ENCODE measurements at regions not wholly inside any gene's neighbourhood (a gene's known extent, or its start where the extent isn't known, plus 50 kb on each side); places are given as distances from the start of the nearest gene placed in this dataset.
"Not testable (repeated sequence)": the region's sequence is repeated elsewhere in the genome, so short reads cannot be mapped to it uniquely, and the experiment has no call there.

GRCh38 chr5:101678481-101679193, 617.4 kb downstream of the SLCO4C1 start:
- DNase-seq (ENCODE audit: low spot score) (peak; percentile 78), ATAC-seq (peak; percentile 67)
- intact Hi-C loops (cut with DNase I) = no loop called here

DNA sequence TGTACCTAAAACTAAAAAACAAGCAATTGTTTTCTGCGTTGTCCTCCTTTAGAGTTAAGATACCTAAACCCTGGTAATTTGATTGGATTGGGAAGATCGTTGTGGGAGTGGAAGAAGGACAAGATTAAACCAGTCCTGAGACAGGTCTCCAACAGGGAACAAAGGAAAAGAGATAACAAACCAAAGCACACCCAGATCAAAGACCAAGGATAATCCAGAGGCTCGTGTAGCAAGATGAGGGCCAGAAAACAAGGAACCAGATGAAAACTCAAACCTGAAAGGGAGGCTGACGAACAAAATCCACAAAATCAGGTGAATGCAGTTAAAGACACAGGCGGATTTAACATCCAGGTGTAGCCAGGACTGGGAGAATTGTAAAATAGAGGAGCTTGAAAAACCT, 618.1 kb downstream of the SLCO4C1 start:
- ATAC-seq = no peak
- intact Hi-C loops (cut with DNase I) = no loop called here
- no peak for DNase-seq (ENCODE audit: low spot score)

GRCh38 chr5:101676646-101677045, 619.4 kb downstream of the SLCO4C1 start:
- ATAC-seq = no peak
- intact Hi-C loops (cut with DNase I) = no loop called here
- no peak for DNase-seq (ENCODE audit: low spot score)

DNA sequence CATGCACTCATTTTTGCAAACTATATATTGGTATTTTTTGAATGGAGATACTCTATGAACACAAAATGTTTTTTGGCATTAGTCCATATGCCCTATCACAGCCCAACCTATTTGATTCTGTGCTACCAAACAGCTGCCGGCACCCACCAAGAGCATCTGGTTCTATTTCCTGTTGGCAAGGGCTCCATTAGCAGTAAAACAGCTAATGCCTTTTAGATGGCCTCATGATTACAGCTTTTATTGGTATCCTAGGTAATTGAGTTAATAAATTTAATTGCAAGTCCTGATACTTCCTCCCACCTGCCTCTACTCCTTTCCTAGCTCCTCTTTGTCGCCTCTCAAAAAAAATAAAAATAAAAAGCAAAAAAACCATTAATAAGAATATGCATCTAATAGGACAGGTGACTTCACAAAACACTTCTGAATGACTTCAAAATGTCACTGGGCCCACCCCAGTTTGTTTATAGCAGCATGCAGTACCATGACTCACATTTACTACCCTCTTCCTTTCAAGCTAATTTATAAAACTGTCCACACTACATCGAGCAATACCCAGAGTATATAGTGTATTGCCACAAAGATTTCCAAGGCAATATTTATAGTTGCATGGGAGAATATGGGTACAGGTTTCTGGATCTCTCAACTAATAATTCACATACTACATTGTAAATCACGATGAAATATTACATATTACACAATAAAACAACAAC, 620.4 kb downstream of the SLCO4C1 start:
- intact Hi-C loops (cut with DNase I) = no loop called here
- no peak for ATAC-seq
- no peak for DNase-seq (ENCODE audit: low spot score)

GRCh38 chr5:101673120-101673519, 623.0 kb downstream of the SLCO4C1 start:
- intact Hi-C loops (cut with DNase I) = no loop called here
- ATAC-seq (no peak), DNase-seq (ENCODE audit: low spot score) (no peak)

- DNase-seq (ENCODE audit: low spot score) (no peak), ATAC-seq (no peak)
- intact Hi-C loops (cut with DNase I) = no loop called here
Measured at GRCh38 chr5:101664071-101664791, 631.9 kb downstream of the SLCO4C1 start.

GRCh38 chr5:101663543-101663942, 632.5 kb downstream of the SLCO4C1 start:
- DNase-seq (ENCODE audit: low spot score) = no peak
- intact Hi-C loops (cut with DNase I) = no loop called here
- no peak for ATAC-seq

DNA sequence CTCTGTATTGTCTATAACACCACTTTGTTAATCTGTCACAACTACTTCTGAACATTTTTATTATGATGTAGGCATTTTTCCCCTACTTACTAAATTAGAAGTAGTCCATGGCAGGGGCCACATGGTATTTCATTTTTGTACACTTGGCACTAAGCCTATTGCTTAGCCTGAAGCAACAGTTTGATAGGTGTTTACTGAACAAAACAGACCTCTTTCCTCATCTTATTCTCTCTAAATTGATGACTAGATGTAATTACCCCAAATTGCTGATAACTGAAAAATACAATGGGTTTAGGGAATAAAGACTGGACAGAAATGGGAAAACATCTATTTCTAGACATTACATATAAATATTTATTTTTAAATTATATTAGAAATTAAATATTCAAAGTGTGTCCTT, 633.8 kb downstream of the SLCO4C1 start:
- ATAC-seq (no peak), DNase-seq (ENCODE audit: low spot score) (no peak)
- intact Hi-C loops (cut with DNase I) = no loop called here

- ATAC-seq (no peak), DNase-seq (ENCODE audit: low spot score) (no peak)
- intact Hi-C loops (cut with DNase I) = no loop called here
Measured at GRCh38 chr5:101658433-101658832, 637.7 kb downstream of the SLCO4C1 start.

DNA sequence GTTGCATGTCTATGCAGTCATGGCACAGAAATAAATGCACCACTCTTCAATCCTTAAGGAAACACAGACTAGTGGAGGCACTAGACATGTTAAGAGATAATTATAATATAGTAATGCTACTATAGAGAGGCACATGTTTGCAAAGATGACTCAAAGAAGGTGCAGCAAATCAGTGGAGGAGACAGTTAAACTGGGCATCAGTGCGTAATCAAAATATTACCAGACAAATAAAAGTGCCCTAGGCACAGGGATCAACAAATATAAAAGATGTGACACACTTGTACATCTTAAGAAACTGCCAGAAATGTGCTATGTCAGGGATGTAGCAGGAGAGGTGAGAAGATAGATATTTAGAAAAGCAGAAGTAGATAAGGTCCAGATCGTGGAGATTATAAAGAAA, 642.1 kb downstream of the SLCO4C1 start:
- intact Hi-C loops (cut with DNase I) = no loop called here
- DNase-seq (ENCODE audit: low spot score) (no peak), ATAC-seq (no peak)

DNA sequence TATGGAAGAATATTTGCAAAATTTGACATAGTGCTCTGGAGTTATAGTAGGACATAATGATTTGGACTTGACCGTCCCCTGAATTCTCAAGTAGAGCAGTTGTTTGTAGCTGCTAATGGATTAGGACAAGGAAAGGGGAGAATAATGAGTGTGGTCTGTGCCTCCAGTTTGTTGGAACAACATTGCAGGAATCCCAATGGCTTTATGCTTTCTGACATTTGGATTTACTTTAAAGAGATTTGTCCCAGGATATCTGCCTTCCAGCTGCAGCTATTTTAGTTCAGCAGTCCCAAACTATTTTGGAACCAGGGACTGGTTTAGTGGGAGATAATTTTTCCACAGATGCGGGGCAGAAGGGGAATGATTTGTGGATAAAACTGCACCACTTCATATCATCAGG, 648.2 kb downstream of the SLCO4C1 start:
- ATAC-seq (no peak), DNase-seq (ENCODE audit: low spot score) (no peak)
- intact Hi-C loops (cut with DNase I) = no loop called here

GRCh38 chr5:101643794-101644193, 652.3 kb downstream of the SLCO4C1 start:
- intact Hi-C loops (cut with DNase I) = no loop called here
- ATAC-seq (no peak), DNase-seq (ENCODE audit: low spot score) (no peak)

DNA sequence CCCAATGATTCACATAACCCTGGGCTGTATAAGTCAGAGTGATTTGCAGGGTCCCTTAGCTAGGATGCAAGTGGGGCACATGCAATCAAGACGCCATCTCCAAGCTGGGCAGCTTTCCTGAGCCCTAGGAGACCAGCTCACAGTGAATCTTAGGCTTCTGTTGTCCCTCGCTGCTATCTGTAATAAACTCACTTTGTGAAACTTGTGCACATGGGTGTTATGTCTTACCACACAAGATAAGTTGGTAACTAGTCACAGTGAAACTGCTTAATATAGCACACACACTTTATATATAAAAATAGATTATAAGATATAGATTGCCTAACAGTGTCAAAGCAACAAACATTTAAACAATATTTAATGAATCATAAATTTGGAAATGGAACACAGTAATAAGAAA, 658.5 kb downstream of the SLCO4C1 start:
- ATAC-seq = no peak
- intact Hi-C loops (cut with DNase I) = no loop called here
- no peak for DNase-seq (ENCODE audit: low spot score)

DNA sequence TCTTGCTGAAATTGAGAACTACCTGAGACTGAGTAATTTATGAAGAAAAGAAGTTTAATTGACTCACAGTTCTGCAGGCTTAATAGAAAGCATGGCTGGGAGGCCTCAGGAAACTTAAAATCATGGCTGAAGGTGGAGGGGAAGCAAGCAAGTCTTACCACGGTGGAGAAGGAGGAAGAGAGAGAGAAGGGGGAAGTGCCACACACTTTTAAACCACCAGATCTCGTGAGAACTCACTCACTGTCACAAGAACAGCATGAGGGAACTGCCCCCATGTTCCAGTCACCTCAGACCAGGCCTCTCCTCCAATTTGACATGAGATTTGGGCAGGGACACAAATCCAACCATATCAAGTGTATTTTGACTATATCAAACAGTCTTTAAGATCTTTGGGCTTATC, 668.3 kb downstream of the SLCO4C1 start:
- ATAC-seq; intact Hi-C loops (cut with DNase I); DNase-seq (ENCODE audit: low spot score): not testable (repeated sequence)

DNA sequence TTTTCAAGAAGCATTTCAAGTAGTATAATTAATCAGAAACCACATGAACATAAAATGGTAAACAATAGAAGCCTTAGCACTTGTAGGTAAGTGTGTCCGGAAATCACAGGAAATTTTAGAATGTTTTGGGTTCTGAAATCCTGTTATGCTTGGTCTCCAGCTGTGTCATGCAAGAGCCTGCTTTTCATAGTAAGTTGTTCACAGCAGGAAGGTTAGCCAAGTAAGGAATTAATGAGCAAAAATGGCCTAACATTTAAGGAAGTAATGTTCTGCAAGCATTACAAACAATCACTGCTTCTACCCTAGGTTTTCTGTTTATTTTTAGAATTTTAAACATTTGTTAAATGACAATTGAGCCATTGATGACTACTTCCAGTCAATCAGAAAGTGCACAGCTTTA, 669.5 kb downstream of the SLCO4C1 start:
- ATAC-seq (no peak), DNase-seq (ENCODE audit: low spot score) (no peak)
- intact Hi-C loops (cut with DNase I) = no loop called here

DNA sequence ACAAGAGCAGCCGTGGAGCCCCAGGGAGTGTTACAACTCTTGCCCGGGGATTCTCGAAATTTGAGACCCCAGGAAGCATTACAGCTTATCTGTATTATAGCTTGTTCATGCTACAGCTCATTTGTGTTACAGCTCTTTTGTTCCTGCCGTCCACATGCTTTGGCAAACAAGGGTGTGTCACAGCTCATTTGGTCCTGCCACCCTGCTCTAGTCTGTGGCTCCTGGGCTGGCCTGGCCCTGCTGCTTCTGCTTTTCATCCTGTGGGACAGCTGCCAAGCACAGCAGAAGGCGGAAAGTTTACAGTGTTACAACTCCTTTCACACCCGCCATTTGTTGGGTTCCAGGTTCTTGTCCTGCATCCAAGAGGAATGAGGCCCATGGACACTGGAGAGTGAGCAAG, 685.0 kb downstream of the SLCO4C1 start:
- intact Hi-C loops (cut with DNase I) = no loop called here
- DNase-seq (ENCODE audit: low spot score) = no peak
- ATAC-seq = no peak

GRCh38 chr5:101608322-101608721, 687.8 kb downstream of the SLCO4C1 start:
- intact Hi-C loops (cut with DNase I) = no loop called here
- DNase-seq (ENCODE audit: low spot score) (no peak), ATAC-seq (no peak)

- ATAC-seq (no peak), DNase-seq (ENCODE audit: low spot score) (no peak)
- intact Hi-C loops (cut with DNase I) = no loop called here
Measured at GRCh38 chr5:101605700-101606099, 690.4 kb downstream of the SLCO4C1 start.

DNA sequence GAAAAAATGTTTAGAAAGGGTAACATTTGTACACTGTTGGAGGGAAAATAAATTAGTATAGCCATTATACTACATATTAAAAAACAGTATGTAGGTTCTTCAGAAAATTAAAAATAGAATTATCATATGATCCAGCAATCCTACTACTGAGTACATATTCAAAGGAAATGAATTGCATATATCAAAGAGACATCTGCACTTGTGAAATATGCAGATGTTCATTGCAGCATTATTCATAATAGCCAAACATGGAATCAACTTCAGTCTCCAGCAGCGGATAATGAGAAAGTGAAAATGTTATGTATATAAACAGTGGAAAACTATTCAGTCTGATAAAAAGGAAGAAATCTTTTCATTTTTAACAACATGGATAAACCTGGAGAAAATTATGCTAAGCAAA, 695.5 kb downstream of the SLCO4C1 start:
- DNase-seq (ENCODE audit: low spot score) = no peak
- intact Hi-C loops (cut with DNase I) = no loop called here
- no peak for ATAC-seq

DNA sequence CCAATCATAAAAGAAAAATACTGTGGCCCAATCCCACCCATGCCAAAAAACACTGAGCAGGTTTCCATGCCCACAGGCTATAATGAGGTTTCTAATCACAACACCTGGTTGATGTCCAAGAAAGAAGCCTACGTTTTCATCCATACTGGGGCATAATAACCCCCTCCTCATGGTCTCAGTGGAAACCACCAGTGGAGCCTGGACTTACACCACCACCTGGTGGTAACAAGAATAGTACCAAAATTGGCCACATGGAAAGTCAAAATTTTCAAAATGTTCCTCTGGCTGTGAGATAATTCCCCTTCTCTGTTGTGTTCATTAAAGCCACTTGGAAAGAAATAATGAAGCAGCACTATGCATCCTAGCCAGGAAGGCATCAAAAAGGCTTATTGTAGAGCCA, 687.3 kb upstream of the ST8SIA4 start:
- intact Hi-C loops (cut with DNase I) = no loop called here
- ATAC-seq = no peak
- DNase-seq (ENCODE audit: low spot score) = no peak

All from sciatic nerve (tissue), 2 donors.